Upper lobe of left lung (tissue), 6 donors: ENCODE measurements at regions not wholly inside any gene's neighbourhood (a gene's known extent, or its start where the extent isn't known, plus 50 kb on each side); places are given as distances from the start of the nearest gene placed in this dataset.

Source experiments
- ATAC-seq, 2 donors: fragments of 200-7000 bp; cut with Tn5 transposase; one replicate each; pipeline ENCODE4 v1.9.1; 2022; ENCODE audit warnings: mild to moderate bottlenecking in 2 of 2, moderate library complexity in 2 of 2; ENCODE audit not compliant: low FRiP score in 2 of 2
- DNase-seq, 2 donors: peaks; one replicate each; pipeline ENCODE4 v3.0.0-alpha.2; 2019 to 2020
- H3K27ac ChIP-seq, 4 donors: fragments of 200-600 bp; sonication (generic); one replicate each; pipeline ENCODE4 v1.5.1; 2016 to 2019
- H3K27me3 ChIP-seq, 4 donors: fragments of 200-600 bp; sonication (generic); one replicate each; pipeline ENCODE4 v1.5.1; 2017 to 2019
- H3K36me3 ChIP-seq, 4 donors: fragments of 200-600 bp; sonication (generic); one replicate each; pipeline ENCODE4 v1.5.1; 2016 to 2019
- H3K4me1 ChIP-seq, 4 donors: fragments of 200-600 bp; sonication (generic); one replicate each; pipeline ENCODE4 v1.5.1; 2018 to 2019
- H3K4me3 ChIP-seq, 4 donors: fragments of 200-600 bp; sonication (generic); one replicate each; pipeline ENCODE4 v1.5.1; 2017 to 2019; ENCODE audit warnings: mild to moderate bottlenecking in 2 of 4, moderate library complexity in 1 of 4
- H3K9me3 ChIP-seq, 4 donors: fragments of 200-600 bp; sonication (generic); one replicate each; pipeline ENCODE4 v1.5.1; 2018 to 2019
- CTCF ChIP-seq, 6 experiments: fragments of 450-650 bp in 4 of 6; fragments of 200-600 bp in 2 of 6; sonication (generic) in 2 of 6; IDR thresholded peaks; one replicate each; pipeline ENCODE4 v1.5.1; 2016 to 2019; ENCODE audit warnings: antibody characterized with exemption in 6 of 6
- EP300 ChIP-seq, 4 donors: sonication (generic); formaldehyde crosslinking; IDR thresholded peaks; one replicate each; pipeline ENCODE4 v1.5.1; 2017; ENCODE audit warnings: antibody characterized with exemption in 4 of 4, control low read depth in 2 of 4
- POLR2A ChIP-seq, 4 donors: fragments of 450-650 bp; IDR thresholded peaks; one replicate each; pipeline ENCODE4 v1.5.1; 2016 to 2017; ENCODE audit warnings: antibody characterized with exemption in 4 of 4, mild to moderate bottlenecking in 2 of 4
- POLR2AphosphoS5 ChIP-seq, 2 donors: sonication (generic); formaldehyde crosslinking; IDR thresholded peaks; one replicate each; pipeline ENCODE4 v1.5.1; 2017; ENCODE audit warnings: antibody characterized with exemption in 2 of 2
- WGBS, 2 donors: methylation state at CpG; one replicate each; pipeline ENCODE4 v1.1.5; 2017 to 2018; 5-methylcytosine and 5-hydroxymethylcytosine counted together
- donor health status: DM: no; HTN: no; CAD: no; lungs with moderate emphysema.
- donor health status: DM: no; HTN: yes; CAD: no; lungs with severe emphysema.

DNA sequence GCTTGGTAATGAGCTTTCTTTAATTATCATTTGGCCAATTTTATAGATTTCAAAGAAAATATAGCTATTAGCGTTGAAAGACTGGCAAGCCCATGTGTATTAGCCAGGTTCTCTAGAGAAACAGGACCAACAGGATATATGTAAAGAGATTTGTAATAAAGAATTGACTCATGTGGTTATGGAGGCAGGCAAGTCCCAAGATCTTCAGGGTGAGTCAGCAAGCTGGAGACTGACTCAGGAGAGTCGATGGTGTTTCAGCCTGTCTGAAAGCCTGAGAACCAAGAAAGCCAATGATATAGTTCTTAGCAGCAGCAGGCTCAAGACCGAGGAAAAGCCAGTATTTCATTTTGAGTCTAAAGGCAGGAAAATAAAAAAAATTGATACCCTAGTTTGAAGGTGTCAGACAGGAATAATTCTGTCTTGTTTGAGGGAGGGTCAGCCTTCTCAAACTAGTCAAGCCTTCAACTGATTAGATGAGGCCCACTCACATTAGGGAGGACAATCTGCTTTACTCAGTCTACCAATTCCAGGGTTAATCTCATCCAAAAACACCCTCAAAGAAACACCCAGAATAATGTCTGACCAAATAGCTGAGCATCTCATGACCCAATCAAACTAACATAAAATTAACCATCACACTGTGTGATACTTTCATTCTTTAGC lies 78.3 kb upstream of the CRIM1 start:
- H3K36me3 ChIP-seq: no peaks in the 10 kb centered on the region
- no peaks in the 10 kb centered on the region for H3K4me1 ChIP-seq
- H3K4me3 ChIP-seq: no peak overlapping the region
- 83 to 88% methylated on average over 3 of the region's 3 CpGs for WGBS, 2 donors
- ATAC-seq (no peak), DNase-seq (no peak)
- H3K27me3 ChIP-seq: no peaks in the 10 kb centered on the region
- H3K9me3 ChIP-seq: no peaks in the 10 kb centered on the region
- no peak overlapping the region for H3K27ac ChIP-seq
- TF ChIP-seq POLR2AphosphoS5 (IDR thresholded peaks at IDR 0.05) (no peak), CTCF (IDR thresholded peaks at IDR 0.05) (no peak), EP300 (IDR thresholded peaks at IDR 0.05) (no peak), POLR2A (IDR thresholded peaks at IDR 0.05) (no peak)

GRCh38 chr2:36271266-36271665 lies 84.3 kb upstream of the CRIM1 start:
- Histone ChIP-seq H3K4me1 (no peaks in the 10 kb centered on the region), H3K27me3 (no peaks in the 10 kb centered on the region), H3K27ac (no peak overlapping the region), H3K4me3 (no peak overlapping the region), H3K36me3 (no peaks in the 10 kb centered on the region), H3K9me3 (no peaks in the 10 kb centered on the region)
- DNase-seq: no peak
- TF ChIP-seq EP300 (IDR thresholded peaks at IDR 0.05) (no peak), POLR2A (IDR thresholded peaks at IDR 0.05) (no peak), CTCF (IDR thresholded peaks at IDR 0.05) (no peak), POLR2AphosphoS5 (IDR thresholded peaks at IDR 0.05) (no peak)
- 61 to 67% methylated on average over 1 of the region's 1 CpG for WGBS, 2 donors
- ATAC-seq: no peak

DNA sequence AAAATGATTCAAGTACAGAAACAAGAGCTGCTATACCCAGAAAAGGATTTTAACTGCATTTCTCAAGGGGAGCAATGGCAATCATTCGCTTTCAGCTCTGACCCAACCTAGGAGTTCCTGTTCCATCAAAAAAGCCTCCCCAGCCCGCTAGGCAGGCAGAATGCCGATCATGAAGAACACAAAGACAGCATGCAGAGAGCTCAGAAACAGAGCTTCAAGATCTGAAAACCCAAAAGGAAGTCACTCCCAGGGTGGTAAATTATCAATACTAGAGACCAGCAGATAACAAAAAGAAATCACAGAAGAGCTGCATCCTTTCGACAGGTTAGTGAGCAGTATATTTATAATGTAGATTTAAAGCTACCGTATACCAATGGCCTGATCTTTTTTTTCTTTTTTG lies 84.8 kb upstream of the CRIM1 start:
- H3K27ac ChIP-seq: no peak overlapping the region
- H3K9me3 ChIP-seq: no peaks in the 10 kb centered on the region
- no peaks in the 10 kb centered on the region for H3K36me3 ChIP-seq
- WGBS, 2 donors: 59 to 60% methylated on average over 5 of the region's 5 CpGs
- H3K27me3 ChIP-seq: no peaks in the 10 kb centered on the region
- H3K4me3 ChIP-seq: no peak overlapping the region
- ATAC-seq: no peak
- DNase-seq: no peak
- TF ChIP-seq CTCF (IDR thresholded peaks at IDR 0.05): no peak
- TF ChIP-seq POLR2A (IDR thresholded peaks at IDR 0.05): no peak
- TF ChIP-seq EP300 (IDR thresholded peaks at IDR 0.05): no peak
- TF ChIP-seq POLR2AphosphoS5 (IDR thresholded peaks at IDR 0.05): no peak
- H3K4me1 ChIP-seq: no peaks in the 10 kb centered on the region

DNA sequence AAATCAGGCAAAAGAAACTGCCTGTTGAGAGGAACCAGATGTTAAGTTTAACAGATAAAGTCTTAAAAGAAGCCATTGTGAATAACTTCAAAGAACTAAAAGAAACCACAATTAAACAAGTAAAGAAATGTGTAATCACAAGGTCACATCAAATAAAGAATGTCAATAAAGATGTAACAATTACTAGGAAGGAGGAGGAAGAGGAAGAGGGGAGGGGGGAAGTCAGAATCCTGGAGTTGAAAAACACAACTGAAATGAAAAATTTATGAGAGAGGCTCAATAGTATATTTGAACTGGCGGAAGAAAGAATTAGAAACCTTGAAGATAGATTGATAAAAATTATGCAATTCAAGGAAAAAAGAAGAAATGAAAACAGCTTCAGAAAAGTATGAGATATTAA lies 88.4 kb upstream of the CRIM1 start:
- no peak for ATAC-seq
- no peaks in the 10 kb centered on the region for H3K4me1 ChIP-seq
- WGBS, 2 donors: 92 to 93% methylated on average over 1 of the region's 1 CpG
- TF ChIP-seq CTCF (IDR thresholded peaks at IDR 0.05) (no peak), EP300 (IDR thresholded peaks at IDR 0.05) (no peak)
- no peaks in the 10 kb centered on the region for H3K9me3 ChIP-seq
- no peak for DNase-seq
- no peak overlapping the region for H3K4me3 ChIP-seq
- H3K36me3 ChIP-seq: no peaks in the 10 kb centered on the region
- H3K27ac ChIP-seq: no peak overlapping the region
- H3K27me3 ChIP-seq: no peaks in the 10 kb centered on the region

- H3K4me1 ChIP-seq: no peaks in the 10 kb centered on the region
- ATAC-seq: no peak
- no peak for TF ChIP-seq POLR2AphosphoS5 (IDR thresholded peaks at IDR 0.05)
- no peak for TF ChIP-seq POLR2A (IDR thresholded peaks at IDR 0.05)
- TF ChIP-seq EP300 (IDR thresholded peaks at IDR 0.05): no peak
- no peak for TF ChIP-seq CTCF (IDR thresholded peaks at IDR 0.05)
- no peak for DNase-seq
- H3K36me3 ChIP-seq: no peaks in the 10 kb centered on the region
- no peaks in the 10 kb centered on the region for H3K9me3 ChIP-seq
- 94 to 98% methylated on average over 2 of the region's 2 CpGs for WGBS, 2 donors
- no peak overlapping the region for H3K4me3 ChIP-seq
- no peak overlapping the region for H3K27ac ChIP-seq
- no peaks in the 10 kb centered on the region for H3K27me3 ChIP-seq
These were observed 88.9 kb upstream of the CRIM1 start for GRCh38 chr2:36266536-36267121.
